Endothelial cell of hepatic sinusoid (primary cell): ENCODE measurements at regions not wholly inside any gene's neighbourhood (a gene's known extent, or its start where the extent isn't known, plus 50 kb on each side); places are given as distances from the start of the nearest gene placed in this dataset.

Experiments used
- in situ Hi-C: cut with HindIII; loops from 2 replicates; pipeline ENCODE4 v1.10.0; 2017; ENCODE audit warnings: low sequenced_read_pairs

DNA sequence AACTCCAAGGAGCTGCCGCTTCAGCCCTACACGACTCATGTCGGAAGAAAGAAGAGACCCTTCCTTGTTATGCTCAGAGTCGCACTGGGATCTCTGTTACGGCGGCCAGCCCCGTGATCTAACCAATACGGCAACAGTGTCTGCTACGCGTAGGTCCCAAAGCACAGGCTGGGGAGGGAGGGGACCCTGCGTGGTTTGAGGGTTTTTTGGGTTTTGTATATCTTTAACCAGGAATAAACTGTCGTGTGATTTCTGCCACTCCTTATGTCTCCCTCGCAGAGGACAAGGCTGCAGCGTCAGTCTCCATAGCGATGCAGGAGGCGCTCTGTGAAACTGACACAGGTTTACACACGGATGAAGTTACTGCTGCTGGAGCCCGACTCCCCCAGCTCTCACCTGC is 60.0 kb upstream of the DIO3 start:
- in situ Hi-C loops, result loop anchor here (10.0 kb wide), 2 partner anchors 53 to 247 kb away; no protein-coding TSS in a partner anchor

DNA sequence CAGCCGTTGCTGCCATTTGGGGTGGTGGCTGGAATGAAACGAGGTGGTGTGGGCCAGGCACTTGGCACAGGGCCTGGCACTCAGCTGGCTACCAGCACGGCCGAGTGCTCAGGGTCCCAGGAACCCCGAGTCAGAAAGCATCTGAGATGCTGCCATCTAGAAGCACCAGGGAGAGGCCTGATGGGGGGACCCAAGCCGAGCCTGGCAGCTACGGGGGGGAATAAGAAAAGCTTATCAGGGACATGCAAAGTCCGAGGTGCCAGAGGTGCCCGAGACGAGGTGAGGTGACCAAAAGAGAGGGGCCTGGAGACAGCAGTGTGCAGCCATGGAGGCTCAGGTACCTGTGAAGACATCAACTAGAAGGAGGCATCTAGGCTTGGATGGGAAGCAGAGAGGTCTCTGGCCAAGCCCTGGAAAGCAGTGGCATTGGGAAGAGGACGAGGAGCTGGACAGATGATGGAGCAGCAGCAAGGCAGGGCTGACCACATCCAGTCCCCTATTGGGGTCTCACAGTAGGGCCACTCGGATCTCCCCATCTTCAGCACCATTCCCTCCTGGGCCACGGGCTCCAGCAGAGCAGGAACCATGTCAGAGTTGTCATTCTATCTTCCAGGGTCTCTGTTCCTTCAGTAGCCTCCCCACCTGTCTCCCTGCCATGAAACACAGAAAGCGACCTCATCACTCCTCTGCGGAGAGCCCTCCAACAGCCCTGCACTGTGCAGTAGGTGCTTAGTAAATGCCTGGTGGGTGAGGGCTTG is 59.3 kb upstream of the DIO3 start:
- in situ Hi-C loops, result loop anchor here (10.0 kb wide), 2 partner anchors 53 to 247 kb away; no protein-coding TSS in a partner anchor

DNA sequence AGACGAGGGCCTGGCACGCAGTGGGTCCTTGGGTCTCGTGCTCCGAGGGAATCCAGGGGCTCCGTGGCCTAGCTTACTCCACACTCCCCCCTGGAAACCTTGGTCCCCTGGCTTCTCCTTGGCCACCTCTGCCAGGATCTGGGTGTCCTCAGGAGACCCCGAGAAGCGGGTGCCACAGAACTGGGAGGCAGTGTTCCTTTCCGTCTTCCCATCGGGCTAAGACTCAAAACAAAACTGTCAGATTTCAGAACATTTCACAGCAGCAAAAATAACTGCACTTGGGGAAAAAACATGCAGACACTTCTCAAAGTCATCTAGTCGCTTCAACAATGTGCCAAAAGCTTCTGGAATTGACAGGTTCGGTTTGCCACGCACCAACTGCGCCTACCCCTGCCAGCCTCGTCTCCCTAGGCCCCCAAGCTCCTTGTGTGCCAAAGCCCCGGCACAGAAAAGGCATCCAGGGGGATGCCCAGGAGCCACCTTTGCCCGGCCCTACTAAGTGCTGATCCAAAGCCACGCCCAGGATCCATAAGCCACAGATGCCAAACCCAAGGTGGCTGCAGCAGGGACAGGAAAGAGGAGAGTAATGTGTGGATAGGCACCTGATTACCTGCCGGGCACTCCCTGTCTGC is 58.4 kb upstream of the DIO3 start:
- in situ Hi-C loops, result loop anchor here (10.0 kb wide), 2 partner anchors 52 to 248 kb away; no protein-coding TSS in a partner anchor

DNA sequence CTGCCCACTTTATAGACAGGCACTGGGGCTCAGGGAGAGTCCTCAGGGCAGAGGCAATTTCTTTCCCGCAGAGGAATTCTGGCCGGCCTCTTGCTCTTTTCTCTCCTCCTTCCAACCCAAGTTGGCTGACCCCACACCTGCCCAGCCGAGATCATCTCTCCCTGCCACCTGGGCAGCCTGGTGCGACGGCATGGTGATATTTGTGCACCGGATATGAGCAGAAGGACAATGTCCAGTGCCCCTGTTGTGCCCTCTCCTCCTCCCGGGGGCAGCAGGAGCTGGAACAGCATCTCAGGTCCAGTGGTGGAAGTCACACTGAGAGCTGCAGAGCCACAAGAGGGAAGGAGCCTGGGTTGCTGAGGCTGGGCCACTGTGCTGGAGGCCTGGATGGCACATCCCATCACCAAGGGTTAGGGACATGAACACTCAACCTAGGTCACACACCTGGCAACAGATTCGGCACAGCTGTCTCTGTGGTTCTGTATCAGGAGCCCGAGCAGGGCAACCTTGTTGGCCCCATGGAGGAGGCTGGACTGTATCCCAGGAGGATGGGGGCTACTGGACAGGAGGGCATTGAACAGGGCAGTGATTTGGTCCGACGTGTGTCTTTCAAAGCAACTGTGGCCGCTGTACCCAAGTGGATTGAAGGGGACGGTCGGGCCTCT is 57.7 kb upstream of the DIO3 start:
- in situ Hi-C loops, result loop anchor here (10.0 kb wide), 2 partner anchors 51 to 249 kb away; no protein-coding TSS in a partner anchor

DNA sequence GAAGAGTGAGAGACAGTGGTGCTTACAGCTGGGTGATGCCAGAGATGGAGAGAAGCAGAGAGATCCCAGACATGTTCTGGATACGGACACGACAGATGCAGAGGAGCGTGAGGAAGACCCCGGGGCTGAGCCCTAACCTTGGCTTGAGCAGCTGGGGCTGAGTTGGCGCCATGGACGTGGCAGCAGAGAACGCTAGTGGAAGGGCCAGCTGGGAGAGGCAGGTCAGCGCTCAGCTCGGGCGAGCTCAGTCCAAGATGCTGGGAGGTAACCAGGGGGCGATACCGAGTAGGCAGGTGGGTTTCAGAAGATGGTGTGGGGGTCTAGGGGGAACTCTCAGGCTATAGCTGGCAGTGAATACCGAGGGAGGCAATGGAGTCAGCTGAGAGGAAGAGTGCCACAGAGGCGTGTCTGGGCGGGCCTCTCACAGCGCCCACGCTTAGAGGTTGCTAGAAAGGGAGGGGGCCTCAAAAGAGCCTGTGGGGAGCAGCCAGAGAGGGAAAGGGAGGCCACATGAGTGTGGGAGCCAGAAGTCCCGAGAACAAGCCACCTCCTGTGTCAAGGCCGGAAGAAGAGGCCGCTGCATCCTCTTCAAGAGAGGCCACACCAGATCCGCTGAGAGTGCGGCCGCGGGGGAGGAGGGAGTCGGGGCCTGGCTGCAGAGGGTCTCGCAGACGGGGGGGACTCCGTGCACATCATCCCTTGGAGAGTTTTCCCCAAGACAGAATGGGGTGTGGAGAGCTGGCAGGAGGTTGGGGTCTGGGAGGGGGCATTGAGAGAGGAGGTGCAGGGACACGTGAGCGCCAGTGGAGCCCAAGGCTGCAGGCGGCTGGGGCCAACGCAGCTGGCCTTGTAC is 57.0 kb upstream of the DIO3 start:
- in situ Hi-C loops, result loop anchor here (10.0 kb wide), 2 partner anchors 50 to 250 kb away; no protein-coding TSS in a partner anchor

DNA sequence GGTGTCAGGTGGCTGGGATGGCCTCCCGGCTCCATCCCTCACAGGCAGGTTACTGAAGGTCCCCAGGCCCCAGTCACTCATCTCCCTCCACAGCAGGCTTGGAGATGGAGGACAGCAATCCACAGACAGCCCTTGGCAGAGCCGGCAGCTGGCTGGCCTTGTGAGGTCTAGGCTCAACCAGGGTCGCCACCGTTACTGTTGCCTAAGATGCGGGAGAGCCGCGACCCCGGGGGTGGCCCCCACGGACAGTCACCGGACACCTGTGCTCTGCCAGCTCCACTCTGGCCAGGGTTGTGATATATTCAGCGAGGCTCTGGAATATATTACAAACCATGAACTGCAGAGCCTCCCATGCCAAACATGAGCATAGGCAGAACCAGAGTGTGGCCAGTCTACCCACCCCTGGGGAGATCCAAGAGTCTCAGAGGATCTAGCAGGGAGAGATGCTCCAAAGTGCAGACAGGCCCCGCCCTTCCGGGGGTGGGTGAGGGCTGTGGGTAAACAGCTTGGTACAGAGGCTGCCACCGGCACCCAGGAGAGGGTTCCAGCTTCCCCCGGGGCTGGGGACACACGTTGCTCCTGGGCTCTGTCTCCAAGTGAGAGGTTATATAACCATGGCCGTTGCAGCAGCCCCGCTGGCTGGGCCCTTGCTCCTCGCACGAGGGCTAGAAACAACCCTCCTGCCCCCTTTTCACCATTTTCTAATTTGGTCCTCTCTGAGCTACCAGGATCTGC is 55.9 kb upstream of the DIO3 start:
- in situ Hi-C loops, result loop anchor here (10.0 kb wide), 2 partner anchors 49 to 251 kb away; no protein-coding TSS in a partner anchor

DNA sequence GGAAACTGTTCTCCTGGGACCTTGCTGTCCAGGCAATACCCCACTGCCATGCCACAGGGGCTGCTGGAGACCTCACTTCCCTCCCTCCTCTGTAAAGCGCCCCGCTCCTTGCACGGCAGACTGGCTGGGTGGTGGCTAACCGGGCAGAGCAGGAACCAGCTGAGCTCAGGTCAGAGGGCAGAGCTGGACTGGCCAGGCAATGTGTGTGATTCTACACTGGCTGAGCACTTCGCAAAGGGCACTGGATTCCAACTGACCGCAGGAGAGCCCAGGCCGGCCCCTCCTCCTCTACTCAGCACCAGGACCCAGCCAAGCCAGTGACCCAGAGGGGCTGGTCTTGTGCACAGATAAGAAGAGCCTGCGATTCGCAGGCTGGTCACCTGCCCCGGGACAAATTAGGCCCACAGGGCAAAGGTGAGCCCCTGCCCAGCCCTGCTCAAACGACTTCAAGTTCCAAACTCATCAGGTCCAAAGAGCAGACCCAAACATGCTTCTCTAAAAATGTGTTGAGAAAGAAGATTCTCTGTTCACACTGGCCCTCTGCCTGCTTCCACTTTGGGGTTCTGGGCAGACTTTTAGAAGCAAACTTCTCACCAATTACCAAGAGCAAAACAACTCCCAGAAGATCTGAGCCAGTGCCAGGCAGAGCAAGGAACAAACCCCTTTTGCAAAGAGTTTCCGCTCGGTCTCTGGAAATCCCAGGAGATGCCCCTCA is 54.9 kb upstream of the DIO3 start:
- in situ Hi-C loops, result loop anchor here (10.0 kb wide), 2 partner anchors 48 to 252 kb away; no protein-coding TSS in a partner anchor

DNA sequence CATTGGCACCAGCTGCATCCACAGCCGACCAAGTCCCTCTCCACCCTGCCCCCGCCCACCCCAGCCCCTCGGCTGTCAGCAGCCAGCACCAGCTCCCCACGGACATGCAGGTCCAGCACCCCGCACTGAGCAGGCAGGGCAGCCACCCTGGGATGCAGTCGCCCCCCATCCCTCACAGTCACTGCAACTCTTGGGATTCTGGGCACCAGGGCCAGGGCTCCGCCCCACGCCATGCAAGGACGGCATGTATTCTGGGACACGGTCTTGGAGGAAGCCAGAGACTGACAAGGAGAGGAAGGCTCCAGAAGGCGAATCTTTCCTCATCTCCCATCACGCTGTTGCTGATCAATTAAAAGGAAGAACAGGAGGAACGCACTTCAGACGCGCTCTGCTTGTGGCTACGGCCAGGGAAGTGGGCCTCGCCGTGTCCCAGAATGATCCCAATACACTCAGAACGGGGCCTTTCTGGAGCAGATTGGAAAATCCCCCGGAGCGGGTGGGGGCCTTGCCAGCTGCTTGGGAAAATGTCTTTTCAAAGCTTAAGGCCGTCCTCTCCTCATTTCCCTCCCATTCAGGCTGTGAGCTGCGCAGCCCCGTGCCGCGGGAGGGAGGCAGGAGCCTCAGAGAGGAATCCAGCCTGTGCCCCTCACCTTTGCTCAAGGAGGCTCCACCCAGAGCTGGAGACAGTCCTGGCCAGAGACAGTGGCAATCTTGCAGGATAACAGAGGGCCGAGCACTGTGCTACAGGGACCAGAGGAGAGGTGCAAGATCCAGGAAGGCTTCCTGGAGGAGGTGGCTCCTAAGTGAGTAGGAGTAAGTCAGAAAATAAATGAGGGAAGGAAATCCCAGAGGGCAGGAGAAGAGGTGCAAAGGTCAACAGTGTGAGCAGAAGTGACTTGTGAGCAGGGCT is 54.1 kb upstream of the DIO3 start:
- in situ Hi-C loops, result loop anchor here (10.0 kb wide), 2 partner anchors 48 to 252 kb away; no protein-coding TSS in a partner anchor

DNA sequence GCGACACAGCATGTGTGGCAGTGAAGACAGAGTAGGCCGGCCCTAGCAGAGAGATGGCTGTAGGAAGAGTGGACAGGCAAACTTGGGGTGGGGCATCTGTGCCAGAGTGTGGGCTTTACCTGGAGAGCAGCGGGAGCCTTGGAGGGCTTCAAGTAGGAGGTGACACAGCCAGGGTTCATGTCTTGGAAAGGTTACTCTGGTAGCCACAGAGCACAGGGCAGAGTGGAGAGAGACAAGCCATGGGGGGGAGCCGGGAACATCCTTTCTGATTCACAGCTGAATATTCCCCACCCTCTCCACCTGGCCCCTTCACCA is 53.5 kb upstream of the DIO3 start:
- in situ Hi-C loops, result loop anchor here (10.0 kb wide), 2 partner anchors 47 to 253 kb away; no protein-coding TSS in a partner anchor

DNA sequence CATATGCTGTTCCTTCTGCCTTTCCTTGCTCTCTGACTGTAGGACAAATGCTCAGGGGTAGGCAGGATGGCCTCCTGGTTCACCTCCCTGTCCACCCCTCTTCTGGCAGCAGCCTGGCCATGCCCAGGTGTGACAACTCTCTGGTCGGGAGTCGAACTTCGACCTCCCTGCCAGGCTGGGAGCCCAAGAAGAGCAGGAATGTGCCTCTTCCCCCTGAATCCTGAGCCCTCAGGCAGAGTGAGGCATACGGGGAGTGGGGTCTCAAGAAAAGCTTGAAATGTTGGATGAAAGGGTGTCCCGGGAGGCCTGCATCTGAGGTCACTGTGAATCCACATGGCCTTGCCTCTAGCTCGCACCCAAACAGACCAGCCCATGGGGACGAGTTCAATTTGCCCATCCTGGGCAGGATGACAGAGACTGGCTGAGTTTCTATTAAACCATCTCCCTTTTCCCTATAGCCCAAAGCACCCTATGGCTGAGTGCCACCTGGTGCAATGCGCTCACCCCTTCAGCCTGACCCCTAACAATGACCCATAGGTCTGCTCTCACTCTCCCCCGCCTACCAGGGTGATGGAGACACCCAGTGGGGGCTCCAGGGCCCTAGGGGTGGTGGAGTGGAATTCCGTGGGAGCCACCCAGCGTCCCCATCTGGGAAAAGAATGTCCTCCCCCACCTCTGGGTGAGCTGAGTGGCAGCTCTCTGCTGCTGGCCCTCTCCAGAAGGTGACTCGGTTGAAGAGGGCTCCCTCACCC is 52.9 kb upstream of the DIO3 start:
- in situ Hi-C loops, result loop anchor here (10.0 kb wide), 2 partner anchors 46 to 254 kb away; no protein-coding TSS in a partner anchor

DNA sequence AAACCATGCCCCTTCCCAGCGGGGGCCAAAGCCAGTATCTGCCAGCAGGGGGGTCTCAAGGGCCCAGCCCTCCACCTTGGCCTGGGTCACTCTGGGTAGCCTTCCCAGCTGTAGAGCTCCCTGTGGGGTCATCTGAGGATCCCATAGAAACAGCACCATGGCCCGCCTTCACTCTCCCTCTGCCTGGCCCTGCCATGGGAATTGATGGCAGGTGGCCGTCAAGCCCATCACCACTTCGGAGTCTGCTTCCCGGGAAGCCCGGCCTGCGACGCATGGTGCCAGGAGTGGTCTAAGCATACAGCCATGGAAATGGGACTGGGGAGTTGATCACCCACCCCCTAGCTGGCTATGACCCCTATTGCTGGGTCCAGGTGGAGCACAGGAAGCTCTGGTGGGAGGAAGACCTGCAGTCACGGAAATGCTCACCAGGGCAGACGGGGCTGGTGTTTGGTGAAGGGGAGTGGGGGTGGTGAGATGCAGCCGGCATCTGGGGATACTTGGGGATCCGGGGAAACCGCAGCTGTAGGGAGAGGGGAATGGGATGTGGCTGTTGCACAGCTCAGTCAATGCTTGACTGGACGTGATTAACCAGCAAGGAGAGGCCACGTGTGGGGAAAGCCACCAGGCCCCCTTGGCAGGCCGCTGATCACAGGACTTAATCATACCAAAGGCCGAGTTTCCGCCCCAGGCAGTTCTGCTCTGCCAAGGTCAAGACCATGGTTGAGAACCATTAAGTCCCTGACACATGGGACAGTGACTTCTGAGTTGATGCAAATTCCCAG is 52.2 kb upstream of the DIO3 start:
- in situ Hi-C loops, result loop anchor here (10.0 kb wide), 2 partner anchors 46 to 254 kb away; no protein-coding TSS in a partner anchor

DNA sequence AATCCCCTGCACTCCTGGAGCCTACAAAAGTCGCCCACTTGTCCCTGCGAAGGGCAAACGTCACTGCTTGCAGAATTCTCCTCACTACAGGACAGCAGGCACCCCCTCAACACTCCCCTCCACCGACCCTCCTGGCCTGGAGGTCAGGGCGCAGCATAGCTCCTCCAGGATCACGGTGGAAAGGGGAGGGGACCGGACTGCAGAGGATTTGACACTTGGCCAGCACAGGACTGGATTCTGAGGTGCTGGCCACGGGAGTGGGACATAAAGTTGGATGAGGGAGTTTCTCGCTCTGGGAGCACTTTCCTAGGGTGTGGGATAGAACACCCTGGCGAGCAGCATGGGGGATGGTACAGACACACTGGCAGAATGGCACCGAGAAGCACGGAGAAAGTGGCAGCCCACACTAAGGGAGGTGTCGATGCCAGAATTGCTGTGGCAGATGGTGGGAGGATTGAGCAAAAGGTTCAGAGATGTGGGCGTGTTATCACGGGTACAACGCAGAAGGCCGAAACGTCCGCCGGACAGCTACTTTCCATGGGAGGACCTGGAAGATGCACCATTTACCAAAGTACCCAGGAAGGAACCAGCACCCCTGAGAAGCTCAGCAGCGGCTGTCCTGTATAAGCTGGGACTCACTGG is 51.4 kb upstream of the DIO3 start:
- in situ Hi-C loops, result loop anchor here (10.0 kb wide), 2 partner anchors 45 to 255 kb away; no protein-coding TSS in a partner anchor

DNA sequence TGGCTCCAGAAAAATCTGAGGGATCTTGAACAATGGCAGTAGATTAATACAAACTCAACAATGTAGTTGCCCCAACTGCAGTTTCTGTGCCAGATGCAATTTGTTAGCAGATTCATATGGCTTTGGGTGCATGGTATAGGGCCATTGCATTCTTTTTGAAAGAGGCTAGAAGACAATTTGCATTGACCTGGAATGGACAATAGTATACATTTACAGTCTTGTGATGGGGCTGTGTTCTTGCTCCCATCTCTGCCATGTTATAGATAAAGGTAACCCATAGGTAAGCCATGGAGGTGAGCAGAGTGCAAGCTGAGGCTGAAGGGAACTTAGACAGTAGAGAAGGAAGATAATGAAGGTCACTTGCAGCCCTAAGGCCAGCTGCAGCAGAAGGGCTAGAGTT is 50.1 kb upstream of the DIO3 start:
- in situ Hi-C loops, result no loop called here
